Endothelial cell of umbilical vein (primary cell): ENCODE measurements at regions not wholly inside any gene's neighbourhood (a gene's known extent, or its start where the extent isn't known, plus 50 kb on each side); places are given as distances from the start of the nearest gene placed in this dataset.

Source experiments
- BruUV-seq: library from RNA; stranded (reverse); fragments of 400-500 nt; replicated peaks from 2 replicates; lab custom pipeline; 2021; lab: Mats Ljungman, UMichigan
- CTCF ChIA-PET: fragments of 300-600, 350-600 bp; sonication (Branson Sonifier 250); formaldehyde crosslinking; loops from one replicate; lab custom pipeline; 2021; ENCODE audit warnings: antibody characterized with exemption, inconsistent platforms; lab: Charles Lee
- POLR2A ChIA-PET: fragments of 300-600, 350-600 bp; sonication (Branson Sonifier 250); formaldehyde crosslinking; loops from one replicate; lab custom pipeline; 2021; ENCODE audit warnings: antibody characterized with exemption, inconsistent platforms; lab: Charles Lee
- DNase-seq: peaks from one replicate; pipeline ENCODE4 v3.0.0-alpha.2; 2011; ENCODE audit warnings: low read depth, low spot score
- FAIRE-seq: peaks from 2 replicates; lab custom pipeline; 2011; peaks lifted over from hg19 to GRCh38; lab: Jason Lieb, UNC
- H2AFZ ChIP-seq: 2 replicates; pipeline ENCODE4 v1.6.0; 2012; ENCODE audit warnings: low read depth, low read length, control low read depth, inconsistent platforms
- H3K27ac ChIP-seq: 2 replicates; pipeline ENCODE4 v1.5.1; 2011; ENCODE audit warnings: low read depth, mild to moderate bottlenecking, control low read depth, low read length, moderate library complexity; ENCODE audit not compliant: insufficient read depth
- H3K27me3 ChIP-seq, 2 experiments: 2 replicates each; pipeline versions ENCODE4 v1.6.0 to v1.6.1; 2011; ENCODE audit warnings: low read length in 2 of 2, mixed read lengths in 1 of 2; ENCODE audit not compliant: control insufficient read depth in 2 of 2, insufficient read depth in 2 of 2
- H3K36me3 ChIP-seq, 2 experiments: 2 replicates in 1 of 2; 3 replicates in 1 of 2; pipeline ENCODE4 v1.5.1; 2011; ENCODE audit warnings: low read length in 2 of 2, mild to moderate bottlenecking in 1 of 2, moderate library complexity in 1 of 2; ENCODE audit not compliant: control insufficient read depth in 2 of 2, insufficient read depth in 2 of 2; ENCODE audit errors: extremely low read depth in 1 of 2
- H3K4me1 ChIP-seq: 3 replicates; pipeline ENCODE4 v1.5.1; 2011; ENCODE audit warnings: mild to moderate bottlenecking, low read length; ENCODE audit not compliant: control insufficient read depth, insufficient read depth; ENCODE audit errors: extremely low read depth
- H3K4me2 ChIP-seq: 2 replicates; pipeline ENCODE4 v1.6.1; 2011; ENCODE audit warnings: low read length, control low read depth, mixed read lengths; ENCODE audit not compliant: insufficient read depth
- H3K4me3 ChIP-seq, 3 experiments: fragments of 200-600 bp in 1 of 3; sonication (generic), shearing (Covaris generic) in 1 of 3; replicated peaks in 1 of 3; 2 replicates each; pipeline ENCODE4 v1.5.1; 2011 to 2016; ENCODE audit warnings: control low read depth in 3 of 3, low read length in 3 of 3, mild to moderate bottlenecking in 2 of 3, inconsistent platforms in 1 of 3, low read depth in 1 of 3, moderate library complexity in 1 of 3; ENCODE audit not compliant: insufficient read depth in 1 of 3
- H3K79me2 ChIP-seq: 2 replicates; pipeline ENCODE4 v1.6.0; 2012; ENCODE audit warnings: low read length, inconsistent platforms; ENCODE audit not compliant: control insufficient read depth, insufficient read depth
- H3K9ac ChIP-seq: replicated peaks from 2 replicates; pipeline ENCODE3; 2011; ENCODE audit warnings: low read length, control low read depth; ENCODE audit not compliant: insufficient read depth; ENCODE audit errors: extremely low read depth
- H3K9me1 ChIP-seq: replicated peaks from 3 replicates; pipeline ENCODE4 v1.6.0; 2011; ENCODE audit warnings: mild to moderate bottlenecking, low read length; ENCODE audit not compliant: control insufficient read depth, insufficient read depth; ENCODE audit errors: extremely low read depth
- H3K9me3 ChIP-seq: replicated peaks from 2 replicates; pipeline ENCODE4 v1.5.1; 2012; ENCODE audit warnings: low read length, inconsistent platforms; ENCODE audit not compliant: control insufficient read depth, insufficient read depth
- H4K20me1 ChIP-seq: replicated peaks from 2 replicates; pipeline ENCODE3; 2011; ENCODE audit warnings: mild to moderate bottlenecking, low read length; ENCODE audit not compliant: control insufficient read depth, insufficient read depth; ENCODE audit errors: extremely low read depth
- EZH2 ChIP-seq: IDR thresholded peaks from 2 replicates; pipeline ENCODE4 v1.6.1; 2012; ENCODE audit warnings: borderline replicate concordance, low read depth, mild to moderate bottlenecking, moderate library complexity, low read length, inconsistent platforms; ENCODE audit not compliant: severe bottlenecking
- FOS ChIP-seq: IDR thresholded peaks from 2 replicates; pipeline ENCODE4 v1.6.1; 2011; ENCODE audit warnings: mild to moderate bottlenecking, low read length, moderate library complexity, borderline replicate concordance; ENCODE audit not compliant: insufficient read depth
- GATA2 ChIP-seq: IDR thresholded peaks from 2 replicates; pipeline ENCODE4 v1.7.0; 2011; ENCODE audit warnings: low read depth, mild to moderate bottlenecking, moderate library complexity, mixed read lengths, low read length; ENCODE audit not compliant: insufficient read length, insufficient read depth
- JUN ChIP-seq: IDR thresholded peaks from 2 replicates; pipeline ENCODE4 v1.6.1; 2011; ENCODE audit warnings: borderline replicate concordance, low read depth; ENCODE audit not compliant: insufficient read length, insufficient read depth
- MYC ChIP-seq: IDR thresholded peaks from one replicate; pipeline ENCODE4 v1.6.1; 2011; ENCODE audit warnings: mild to moderate bottlenecking, low read depth, low read length
- POLR2A ChIP-seq: IDR thresholded peaks from 2 replicates; pipeline ENCODE4 v1.6.1; 2012; ENCODE audit warnings: low read depth, mild to moderate bottlenecking, control low read depth, low read length
- POLR2AphosphoS5 ChIP-seq: IDR thresholded peaks from 2 replicates; pipeline ENCODE4 v1.6.1; 2012; ENCODE audit warnings: low read depth, mild to moderate bottlenecking, control low read depth, low read length, moderate library complexity; ENCODE audit not compliant: insufficient read depth
- dilution Hi-C: fragments of 300-500 bp; cut with MboI; formaldehyde crosslinking; loops from one replicate; pipeline ENCODE4 v1.15.0; 2019; ENCODE audit warnings: low sequenced_read_pairs; ENCODE audit not compliant: extremely low pct_ligation_motif_present
- intact Hi-C: fragments of 100-400 bp; cut with micrococcal nuclease; formaldehyde crosslinking; loops from one replicate; pipeline ENCODE4 v1.10.0; 2022
- TF ChIP-seq, protein P1 (sequence below): IDR thresholded peaks from 2 replicates; pipeline ENCODE4 v1.6.1; 2011; ENCODE audit not compliant: insufficient read depth, insufficient read length
- TF ChIP-seq, protein P2 (sequence below), 2 donors: IDR thresholded peaks; 1 replicate in 1 of 2; 2 replicates in 1 of 2; pipeline ENCODE4 v1.5.1; 2011; ENCODE audit warnings: low read length in 2 of 2, mild to moderate bottlenecking in 2 of 2, moderate library complexity in 2 of 2, control low read depth in 1 of 2, inconsistent platforms in 1 of 2, low read depth in 1 of 2; ENCODE audit not compliant: insufficient read depth in 1 of 2; ENCODE audit errors: extremely low read depth in 1 of 2

DNA sequence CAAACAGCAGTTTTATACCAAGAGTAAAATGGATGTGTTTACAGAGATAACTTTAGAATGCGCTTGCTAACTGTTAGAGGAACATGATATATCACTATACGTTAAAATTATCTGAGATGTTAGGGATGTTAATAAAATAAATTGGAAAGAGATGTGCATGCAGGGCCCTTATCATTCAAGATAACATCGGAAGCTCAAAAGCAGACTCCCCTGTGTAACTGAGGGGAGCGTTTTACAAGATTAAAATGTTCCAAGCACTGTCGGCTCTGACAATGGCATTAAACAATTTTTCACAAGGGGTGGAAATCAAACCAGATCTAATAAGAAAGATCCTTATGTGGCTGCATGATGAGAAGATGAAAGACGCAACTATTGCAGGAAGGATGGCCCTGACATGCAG lies 53.3 kb upstream of the DCC start:
- DNase-seq (no peak), FAIRE-seq (no peak)
- dilution Hi-C loops (no loop called here), intact Hi-C loops (loop anchor here (10.0 kb wide), 1 partner anchor 988 kb away; no protein-coding TSS in a partner anchor)
- Histone ChIP-seq H3K9me1 (no peaks in the 10 kb centered on the region), H3K79me2 (no peaks in the 10 kb centered on the region), H3K4me3 (no peak overlapping the region), H3K4me1 (no peaks in the 10 kb centered on the region), H4K20me1 (no peaks in the 10 kb centered on the region), H3K36me3 (no peaks in the 10 kb centered on the region), H3K27ac (no peak overlapping the region), H3K27me3 (no peaks in the 10 kb centered on the region), H3K9me3 (peaks cover 2% of the 10 kb centered on the region), H3K4me2 (no peak overlapping the region), H2AFZ (no peak overlapping the region), H3K9ac (no peak overlapping the region)
- ChIA-PET POLR2A (no interaction called here), CTCF (no interaction called here)
- no TSS peak for BruUV-seq
- TF ChIP-seq POLR2AphosphoS5 (no peak), MYC (no peak), FOS (no peak), POLR2A (no peak), EZH2 (no peak), JUN (no peak), GATA2 (no peak)
- TF ChIP-seq, protein P1, sequence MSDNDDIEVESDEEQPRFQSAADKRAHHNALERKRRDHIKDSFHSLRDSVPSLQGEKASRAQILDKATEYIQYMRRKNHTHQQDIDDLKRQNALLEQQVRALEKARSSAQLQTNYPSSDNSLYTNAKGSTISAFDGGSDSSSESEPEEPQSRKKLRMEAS: no peak
- TF ChIP-seq, protein P2, sequence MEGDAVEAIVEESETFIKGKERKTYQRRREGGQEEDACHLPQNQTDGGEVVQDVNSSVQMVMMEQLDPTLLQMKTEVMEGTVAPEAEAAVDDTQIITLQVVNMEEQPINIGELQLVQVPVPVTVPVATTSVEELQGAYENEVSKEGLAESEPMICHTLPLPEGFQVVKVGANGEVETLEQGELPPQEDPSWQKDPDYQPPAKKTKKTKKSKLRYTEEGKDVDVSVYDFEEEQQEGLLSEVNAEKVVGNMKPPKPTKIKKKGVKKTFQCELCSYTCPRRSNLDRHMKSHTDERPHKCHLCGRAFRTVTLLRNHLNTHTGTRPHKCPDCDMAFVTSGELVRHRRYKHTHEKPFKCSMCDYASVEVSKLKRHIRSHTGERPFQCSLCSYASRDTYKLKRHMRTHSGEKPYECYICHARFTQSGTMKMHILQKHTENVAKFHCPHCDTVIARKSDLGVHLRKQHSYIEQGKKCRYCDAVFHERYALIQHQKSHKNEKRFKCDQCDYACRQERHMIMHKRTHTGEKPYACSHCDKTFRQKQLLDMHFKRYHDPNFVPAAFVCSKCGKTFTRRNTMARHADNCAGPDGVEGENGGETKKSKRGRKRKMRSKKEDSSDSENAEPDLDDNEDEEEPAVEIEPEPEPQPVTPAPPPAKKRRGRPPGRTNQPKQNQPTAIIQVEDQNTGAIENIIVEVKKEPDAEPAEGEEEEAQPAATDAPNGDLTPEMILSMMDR (IDR thresholded peaks at IDR 0.05; ENCODE audit: extremely low read depth in 1 of 2, insufficient read depth in 1 of 2, low read depth in 1 of 2, low read length in 2 of 2): no peak
